HG02642 (cell line): ENCODE measurements at regions not wholly inside any gene's neighbourhood (a gene's known extent, or its start where the extent isn't known, plus 50 kb on each side); places are given as distances from the start of the nearest gene placed in this dataset.
"Not testable (repeated sequence)": the region's sequence is repeated elsewhere in the genome, so short reads cannot be mapped to it uniquely, and the experiment has no call there.

Source experiments
- ATAC-seq: cut with Tn5 transposase; IDR thresholded peaks from one replicate; pipeline ENCODE4 v1.9.1; 2021; ENCODE audit warnings: mild to moderate bottlenecking; ENCODE audit not compliant: unreplicated experiment, poor library complexity

- no peak for ATAC-seq
These were observed 238.2 kb upstream of the NOX3 start for GRCh38 chr6:155693573-155694418.

- no peak for ATAC-seq
These were observed 235.2 kb upstream of the NOX3 start for GRCh38 chr6:155690820-155691219.

- ATAC-seq: no peak
These were observed 232.0 kb upstream of the NOX3 start for GRCh38 chr6:155687645-155688044.

GRCh38 chr6:155684416-155685196 lies 229.0 kb upstream of the NOX3 start:
- no peak for ATAC-seq

GRCh38 chr6:155678361-155678760 lies 222.7 kb upstream of the NOX3 start:
- no peak for ATAC-seq

- ATAC-seq: no peak
These were observed 220.7 kb upstream of the NOX3 start for GRCh38 chr6:155676346-155676745.

- no peak for ATAC-seq
These were observed 215.0 kb upstream of the NOX3 start for GRCh38 chr6:155670655-155671054.

GRCh38 chr6:155660251-155660977 lies 204.8 kb upstream of the NOX3 start:
- no peak for ATAC-seq

- ATAC-seq: no peak
These were observed 200.4 kb upstream of the NOX3 start for GRCh38 chr6:155656024-155656423.

GRCh38 chr6:155654474-155654873 lies 198.8 kb upstream of the NOX3 start:
- ATAC-seq: no peak

GRCh38 chr6:155648301-155648700 lies 192.7 kb upstream of the NOX3 start:
- no peak for ATAC-seq

GRCh38 chr6:155647354-155647753 lies 191.7 kb upstream of the NOX3 start:
- no peak for ATAC-seq

- no peak for ATAC-seq
These were observed 190.8 kb upstream of the NOX3 start for GRCh38 chr6:155646443-155646842.

- no peak for ATAC-seq
These were observed 189.7 kb upstream of the NOX3 start for GRCh38 chr6:155645325-155645724.

GRCh38 chr6:155641603-155642002 lies 186.0 kb upstream of the NOX3 start:
- no peak for ATAC-seq

- no peak for ATAC-seq
These were observed 182.6 kb upstream of the NOX3 start for GRCh38 chr6:155638200-155638599.

GRCh38 chr6:155635416-155635815 lies 179.8 kb upstream of the NOX3 start:
- no peak for ATAC-seq

GRCh38 chr6:155630085-155630484 lies 174.4 kb upstream of the NOX3 start:
- no peak for ATAC-seq

GRCh38 chr6:155629652-155630051 lies 174.0 kb upstream of the NOX3 start:
- ATAC-seq: no peak

GRCh38 chr6:155628306-155628705 lies 172.7 kb upstream of the NOX3 start:
- peak; percentile 87 for ATAC-seq

- not testable (repeated sequence) for ATAC-seq
These were observed 172.1 kb upstream of the NOX3 start for GRCh38 chr6:155627722-155628212.
